ENCODE measurements at regions not wholly inside any gene's neighbourhood (a gene's known extent, or its start where the extent isn't known, plus 50 kb on each side); places are given as distances from the start of the nearest gene placed in this dataset.
"Not testable (repeated sequence)": the region's sequence is repeated elsewhere in the genome, so short reads cannot be mapped to it uniquely, and the experiment has no call there.

GRCh38 chrX:444305-444704 lies 57.6 kb upstream of the PPP2R3B start:
- no peak for TF ChIP-seq CTCF (IDR thresholded peaks at IDR 0.05)
- no peak for DNase-seq (ENCODE audit: low spot score)
- Histone ChIP-seq H3K27me3 (no peaks in the 10 kb centered on the region), H3K9me3 (peaks cover 0 to 5% of the 10 kb centered on the region in 2 donors), H3K27ac (no peak overlapping the region), H3K4me3 (no peak overlapping the region), H3K36me3 (no peaks in the 10 kb centered on the region), H3K4me1 (no peaks in the 10 kb centered on the region)

GRCh38 chrX:445727-446126 lies 59.0 kb upstream of the PPP2R3B start:
- Histone ChIP-seq H3K27ac (no peak overlapping the region), H3K4me1 (no peaks in the 10 kb centered on the region), H3K4me3 (no peak overlapping the region), H3K36me3 (no peaks in the 10 kb centered on the region), H3K27me3 (no peaks in the 10 kb centered on the region), H3K9me3 (peaks cover 0 to 5% of the 10 kb centered on the region in 2 donors)
- TF ChIP-seq CTCF (IDR thresholded peaks at IDR 0.05), result no peak
- DNase-seq (ENCODE audit: low spot score), result no peak

GRCh38 chrX:446245-446644 lies 59.5 kb upstream of the PPP2R3B start:
- H3K27ac ChIP-seq, result no peak overlapping the region
- H3K9me3 ChIP-seq, result peaks cover 0 to 5% of the 10 kb centered on the region in 2 donors
- no peaks in the 10 kb centered on the region for H3K27me3 ChIP-seq
- H3K4me3 ChIP-seq, result no peak overlapping the region
- TF ChIP-seq CTCF (IDR thresholded peaks at IDR 0.05), result no peak
- no peak for DNase-seq (ENCODE audit: low spot score)
- H3K36me3 ChIP-seq, result no peaks in the 10 kb centered on the region
- no peaks in the 10 kb centered on the region for H3K4me1 ChIP-seq

- DNase-seq (ENCODE audit: low spot score), result no peak
- H3K27ac ChIP-seq, result no peak overlapping the region
- TF ChIP-seq CTCF (IDR thresholded peaks at IDR 0.05), result no peak
- no peaks in the 10 kb centered on the region for H3K27me3 ChIP-seq
- no peak overlapping the region for H3K4me3 ChIP-seq
- no peaks in the 10 kb centered on the region for H3K9me3 ChIP-seq
- H3K4me1 ChIP-seq, result no peaks in the 10 kb centered on the region
- no peaks in the 10 kb centered on the region for H3K36me3 ChIP-seq
Measured at GRCh38 chrX:447052-447451, 60.3 kb upstream of the PPP2R3B start.

- H3K4me1 ChIP-seq; H3K9me3 ChIP-seq; H3K36me3 ChIP-seq; H3K27me3 ChIP-seq; DNase-seq (ENCODE audit: low spot score); H3K27ac ChIP-seq; H3K4me3 ChIP-seq: not testable (repeated sequence)
Measured at GRCh38 chrX:451750-452149, 65.0 kb upstream of the PPP2R3B start.

- Histone ChIP-seq H3K4me3 (no peak overlapping the region), H3K27ac (no peak overlapping the region), H3K27me3 (no peaks in the 10 kb centered on the region), H3K36me3 (no peaks in the 10 kb centered on the region), H3K9me3 (no peaks in the 10 kb centered on the region), H3K4me1 (no peaks in the 10 kb centered on the region)
- no peak for DNase-seq (ENCODE audit: low spot score)
- no peak for TF ChIP-seq CTCF (IDR thresholded peaks at IDR 0.05)
Measured at GRCh38 chrX:452598-452997, 65.9 kb upstream of the PPP2R3B start.

- not testable (repeated sequence) for H3K36me3 ChIP-seq; DNase-seq (ENCODE audit: low spot score); H3K4me3 ChIP-seq; H3K27me3 ChIP-seq; H3K4me1 ChIP-seq; H3K27ac ChIP-seq; H3K9me3 ChIP-seq
Measured at GRCh38 chrX:454514-454913, 67.8 kb upstream of the PPP2R3B start.

All from right atrium auricular region (tissue), 2 donors.